IMR-90 (cell line): ENCODE measurements at regions not wholly inside any gene's neighbourhood (a gene's known extent, or its start where the extent isn't known, plus 50 kb on each side); places are given as distances from the start of the nearest gene placed in this dataset.

Source experiments
- ATAC-seq: fragments of 200-7000 bp; cut with Tn5 transposase; 2 replicates; pipeline ENCODE4 v1.9.1; 2020; ENCODE audit warnings: low read depth, mild to moderate bottlenecking, moderate library complexity
- BruUV-seq: library from RNA; stranded (reverse); fragments of 400-500 nt; replicated peaks from 2 replicates; lab custom pipeline; 2021; lab: Mats Ljungman, UMichigan
- CTCF ChIA-PET: fragments of 300-600 bp; formaldehyde crosslinking; extraction: SDS; loops from one replicate; lab custom pipeline; 2021; ENCODE audit warnings: antibody characterized with exemption; lab: Yijun Ruan, JAX
- POLR2A ChIA-PET: fragments of 300-600 bp; sonication (Branson Sonifier 250); formaldehyde crosslinking; loops from one replicate; lab custom pipeline; 2022; ENCODE audit warnings: antibody characterized with exemption; ENCODE audit not compliant: unreplicated experiment; lab: Charles Lee
- DNase-seq: peaks from one replicate; pipeline ENCODE4 v3.0.0; 2013
- H2AFZ ChIP-seq: replicated peaks from 2 replicates; pipeline ENCODE3; 2013; ENCODE audit warnings: low read length, mild to moderate bottlenecking; ENCODE audit not compliant: poor library complexity
- H2AK5ac ChIP-seq: 2 replicates; pipeline ENCODE4 v1.6.1; 2013; ENCODE audit warnings: low read depth, low read length, inconsistent platforms
- H2AK9ac ChIP-seq: replicated peaks from 2 replicates; pipeline ENCODE3; 2013; ENCODE audit warnings: mild to moderate bottlenecking, low read depth, low read length, moderate library complexity; ENCODE audit not compliant: poor library complexity
- H2BK120ac ChIP-seq: 2 replicates; pipeline ENCODE4 v1.6.1; 2013; ENCODE audit warnings: low read depth, low read length, inconsistent platforms
- H2BK15ac ChIP-seq: 3 replicates; pipeline ENCODE4 v1.6.1; 2013; ENCODE audit warnings: low read depth, low read length, inconsistent platforms
- H2BK20ac ChIP-seq: 2 replicates; pipeline ENCODE4 v1.6.1; 2013; ENCODE audit warnings: low read depth, mild to moderate bottlenecking, inconsistent platforms, low read length, moderate library complexity
- H2BK5ac ChIP-seq: 2 replicates; pipeline ENCODE4 v1.6.1; 2013; ENCODE audit warnings: mild to moderate bottlenecking, low read depth, low read length, inconsistent platforms; ENCODE audit not compliant: poor library complexity, severe bottlenecking
- H3K14ac ChIP-seq: replicated peaks from 2 replicates; pipeline ENCODE4 v1.6.1; 2013; ENCODE audit warnings: low read depth, low read length, inconsistent platforms
- H3K18ac ChIP-seq: 2 replicates; pipeline ENCODE4 v1.6.1; 2013; ENCODE audit warnings: low read depth, low read length, control low read depth
- H3K23ac ChIP-seq: 2 replicates; pipeline ENCODE4 v1.6.1; 2013; ENCODE audit warnings: low read depth, low read length, inconsistent platforms
- H3K27ac ChIP-seq: 2 replicates; pipeline ENCODE4 v1.5.1; 2013; ENCODE audit warnings: mild to moderate bottlenecking, control low read depth, low read length; ENCODE audit not compliant: insufficient read depth
- H3K27me3 ChIP-seq: 2 replicates; pipeline ENCODE4 v1.6.1; 2013; ENCODE audit warnings: low read length; ENCODE audit not compliant: control insufficient read depth, insufficient read depth
- H3K36me3 ChIP-seq: 2 replicates; pipeline ENCODE4 v1.6.1; 2013; ENCODE audit warnings: low read length, mixed read lengths; ENCODE audit not compliant: control insufficient read depth, insufficient read depth
- H3K4ac ChIP-seq: 2 replicates; pipeline ENCODE4 v1.6.1; 2013; ENCODE audit warnings: low read depth, low read length, inconsistent platforms
- H3K4me1 ChIP-seq: 2 replicates; pipeline ENCODE4 v1.6.1; 2013; ENCODE audit warnings: low read length, mixed read lengths; ENCODE audit not compliant: control insufficient read depth, insufficient read depth
- H3K4me2 ChIP-seq: 2 replicates; pipeline ENCODE4 v1.6.1; 2013; ENCODE audit warnings: low read depth, mild to moderate bottlenecking, control low read depth, low read length, moderate library complexity
- H3K4me3 ChIP-seq: 2 replicates; pipeline ENCODE4 v1.5.1; 2013; ENCODE audit warnings: low read depth, mild to moderate bottlenecking, control low read depth, low read length, moderate library complexity; ENCODE audit not compliant: insufficient read depth
- H3K56ac ChIP-seq: 2 replicates; pipeline ENCODE4 v1.6.1; 2013; ENCODE audit warnings: low read length, inconsistent platforms; ENCODE audit not compliant: insufficient read depth; ENCODE audit errors: extremely low read depth
- H3K79me1 ChIP-seq, 2 experiments: 2 replicates each; pipeline ENCODE4 v1.6.1; 2013; ENCODE audit warnings: low read length in 2 of 2, inconsistent platforms in 1 of 2, low read depth in 1 of 2
- H3K9ac ChIP-seq: 2 replicates; pipeline ENCODE4 v1.6.1; 2013; ENCODE audit warnings: low read depth, low read length, control low read depth
- H3K9me1 ChIP-seq: 2 replicates; pipeline ENCODE4 v1.6.1; 2013; ENCODE audit warnings: low read length, inconsistent platforms; ENCODE audit not compliant: insufficient read depth
- H3K9me3 ChIP-seq: 2 replicates; pipeline ENCODE4 v1.6.1; 2013; ENCODE audit warnings: low read length; ENCODE audit not compliant: control insufficient read depth, insufficient read depth
- H4K20me1 ChIP-seq: 2 replicates; pipeline ENCODE4 v1.6.1; 2013; ENCODE audit warnings: low read length, inconsistent platforms; ENCODE audit not compliant: insufficient read depth
- H4K5ac ChIP-seq: 2 replicates; pipeline ENCODE4 v1.6.1; 2013; ENCODE audit warnings: mild to moderate bottlenecking, low read depth, low read length, control low read depth
- H4K8ac ChIP-seq, 2 experiments: 2 replicates each; pipeline ENCODE4 v1.6.1; 2013; ENCODE audit warnings: low read depth in 2 of 2, low read length in 2 of 2, control low read depth in 1 of 2, inconsistent platforms in 1 of 2
- H4K91ac ChIP-seq: 2 replicates; pipeline ENCODE4 v1.6.1; 2013; ENCODE audit warnings: low read depth, low read length, inconsistent platforms; ENCODE audit not compliant: insufficient read depth
- BHLHE40 ChIP-seq: fragments of 150-350 bp; IDR thresholded peaks from 2 replicates; pipeline ENCODE4 v1.6.1; 2016; ENCODE audit warnings: mild to moderate bottlenecking, low read depth, low read length
- CEBPB ChIP-seq: IDR thresholded peaks from 2 replicates; pipeline ENCODE4 v1.6.1; 2012; ENCODE audit warnings: low read depth, low read length, improper control_type of control experiment
- CHD1 ChIP-seq: IDR thresholded peaks from 2 replicates; pipeline ENCODE4 v1.6.1; 2012; ENCODE audit warnings: low read depth, low read length, improper control_type of control experiment
- FOS ChIP-seq: fragments of 150-350 bp; IDR thresholded peaks from 2 replicates; pipeline ENCODE4 v1.6.1; 2016; ENCODE audit warnings: low read depth, low read length
- MAFK ChIP-seq: IDR thresholded peaks from 2 replicates; pipeline ENCODE4 v1.6.1; 2012; ENCODE audit warnings: low read depth, low read length, improper control_type of control experiment
- MAZ ChIP-seq: IDR thresholded peaks from 2 replicates; pipeline ENCODE4 v1.6.1; 2012; ENCODE audit warnings: low read depth, mild to moderate bottlenecking, low read length, improper control_type of control experiment, moderate library complexity, borderline replicate concordance
- MXI1 ChIP-seq: IDR thresholded peaks from 2 replicates; pipeline ENCODE4 v1.6.1; 2012; ENCODE audit warnings: low read depth, mild to moderate bottlenecking, low read length, moderate library complexity, borderline replicate concordance
- NFE2L2 ChIP-seq: fragments of 150-350 bp; IDR thresholded peaks from 2 replicates; pipeline ENCODE4 v1.6.1; 2016; ENCODE audit warnings: low read depth, mild to moderate bottlenecking, low read length
- POLR2A ChIP-seq: IDR thresholded peaks from 2 replicates; pipeline ENCODE4 v1.6.1; 2012; ENCODE audit warnings: mild to moderate bottlenecking, low read depth, low read length
- RAD21 ChIP-seq: IDR thresholded peaks from 2 replicates; pipeline ENCODE4 v1.6.1; 2012; ENCODE audit warnings: low read length, improper control_type of control experiment
- RCOR1 ChIP-seq: IDR thresholded peaks from 2 replicates; pipeline ENCODE4 v1.6.1; 2012; ENCODE audit warnings: mild to moderate bottlenecking, low read length, improper control_type of control experiment; ENCODE audit not compliant: insufficient replicate concordance
- RFX5 ChIP-seq: IDR thresholded peaks from 2 replicates; pipeline ENCODE4 v1.8.0; 2012; ENCODE audit warnings: low read depth, mild to moderate bottlenecking, low read length, moderate library complexity
- SMC3 ChIP-seq: fragments of 150-350 bp; IDR thresholded peaks from 2 replicates; pipeline ENCODE4 v1.6.1; 2016; ENCODE audit warnings: low read depth, mild to moderate bottlenecking, antibody characterized with exemption, low read length, moderate library complexity
- WGBS, 2 experiments: methylation state at CpG; one replicate each; pipeline versions ENCODE4 v1.1.5 to v1.1.7; 2013; ENCODE audit warnings: missing lambda C conversion rate in 2 of 2; ENCODE audit not compliant: insufficient read length in 1 of 2; ENCODE audit errors: extremely low coverage in 2 of 2; 5-methylcytosine and 5-hydroxymethylcytosine counted together
- dilution Hi-C: fragments of 300-500 bp; cut with HindIII; formaldehyde crosslinking; loops from one replicate; pipeline ENCODE4 v1.14.3; 2018; ENCODE audit warnings: low sequenced_read_pairs; ENCODE audit not compliant: unreplicated experiment
- in situ Hi-C: fragments of 300-500 bp; cut with MboI; formaldehyde crosslinking; loops from 3 replicates; pipeline ENCODE4 v1.14.3; 2019; ENCODE audit warnings: low sequenced_read_pairs, inconsistent platforms, mixed read lengths
- intact Hi-C: fragments of 100-400 bp; cut with micrococcal nuclease; formaldehyde crosslinking; loops from 2 replicates; pipeline ENCODE4 v1.10.0; 2022
- TF ChIP-seq, protein P1 (sequence below): fragments of 150-350 bp; IDR thresholded peaks from 2 replicates; pipeline ENCODE4 v1.6.1; 2017; ENCODE audit warnings: mild to moderate bottlenecking, antibody characterized with exemption, low read length, low read depth
- TF ChIP-seq, protein P2 (sequence below): fragments of 150-350 bp; IDR thresholded peaks from 2 replicates; pipeline ENCODE4 v1.6.1; 2016; ENCODE audit warnings: low read depth, mild to moderate bottlenecking, low read length, moderate library complexity, borderline replicate concordance
- TF ChIP-seq, protein P3 (sequence below): conservative IDR thresholded peaks from 2 replicates; pipeline ENCODE4 v1.5.1; 2012; ENCODE audit warnings: mild to moderate bottlenecking, low read depth, low read length, improper control_type of control experiment

DNA sequence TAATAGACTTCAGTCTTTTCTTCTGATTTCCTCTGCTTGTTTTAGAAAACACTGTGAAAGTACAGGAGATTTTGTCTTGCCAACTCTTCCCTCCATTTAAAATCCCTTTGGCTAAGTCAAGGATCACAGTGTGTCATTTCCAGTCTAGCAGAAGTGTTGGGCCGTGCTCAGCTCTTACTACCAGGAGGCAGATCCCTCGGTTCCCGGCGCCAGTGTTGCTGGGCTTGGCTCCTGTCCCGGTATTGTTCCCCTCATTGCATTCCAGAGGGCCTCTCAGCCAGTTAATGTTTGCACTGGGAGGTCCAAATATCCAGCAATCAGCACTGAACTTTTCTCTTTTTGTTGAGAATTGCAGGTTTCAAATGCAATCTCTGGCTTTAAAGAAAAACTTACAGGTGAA lies 612.1 kb upstream of the MGMT start:
- TF ChIP-seq, protein P1, sequence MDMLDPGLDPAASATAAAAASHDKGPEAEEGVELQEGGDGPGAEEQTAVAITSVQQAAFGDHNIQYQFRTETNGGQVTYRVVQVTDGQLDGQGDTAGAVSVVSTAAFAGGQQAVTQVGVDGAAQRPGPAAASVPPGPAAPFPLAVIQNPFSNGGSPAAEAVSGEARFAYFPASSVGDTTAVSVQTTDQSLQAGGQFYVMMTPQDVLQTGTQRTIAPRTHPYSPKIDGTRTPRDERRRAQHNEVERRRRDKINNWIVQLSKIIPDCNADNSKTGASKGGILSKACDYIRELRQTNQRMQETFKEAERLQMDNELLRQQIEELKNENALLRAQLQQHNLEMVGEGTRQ, result no peak
- TF ChIP-seq RFX5 (no peak), SMC3 (no peak), RCOR1 (no peak), NFE2L2 (no peak), MAZ (no peak), FOS (no peak), MAFK (no peak), BHLHE40 (no peak), CEBPB (no peak), POLR2A (no peak), CHD1 (no peak), RAD21 (no peak), MXI1 (no peak)
- TF ChIP-seq, protein P2, sequence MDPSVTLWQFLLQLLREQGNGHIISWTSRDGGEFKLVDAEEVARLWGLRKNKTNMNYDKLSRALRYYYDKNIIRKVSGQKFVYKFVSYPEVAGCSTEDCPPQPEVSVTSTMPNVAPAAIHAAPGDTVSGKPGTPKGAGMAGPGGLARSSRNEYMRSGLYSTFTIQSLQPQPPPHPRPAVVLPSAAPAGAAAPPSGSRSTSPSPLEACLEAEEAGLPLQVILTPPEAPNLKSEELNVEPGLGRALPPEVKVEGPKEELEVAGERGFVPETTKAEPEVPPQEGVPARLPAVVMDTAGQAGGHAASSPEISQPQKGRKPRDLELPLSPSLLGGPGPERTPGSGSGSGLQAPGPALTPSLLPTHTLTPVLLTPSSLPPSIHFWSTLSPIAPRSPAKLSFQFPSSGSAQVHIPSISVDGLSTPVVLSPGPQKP, result no peak
- TF ChIP-seq, protein P3, sequence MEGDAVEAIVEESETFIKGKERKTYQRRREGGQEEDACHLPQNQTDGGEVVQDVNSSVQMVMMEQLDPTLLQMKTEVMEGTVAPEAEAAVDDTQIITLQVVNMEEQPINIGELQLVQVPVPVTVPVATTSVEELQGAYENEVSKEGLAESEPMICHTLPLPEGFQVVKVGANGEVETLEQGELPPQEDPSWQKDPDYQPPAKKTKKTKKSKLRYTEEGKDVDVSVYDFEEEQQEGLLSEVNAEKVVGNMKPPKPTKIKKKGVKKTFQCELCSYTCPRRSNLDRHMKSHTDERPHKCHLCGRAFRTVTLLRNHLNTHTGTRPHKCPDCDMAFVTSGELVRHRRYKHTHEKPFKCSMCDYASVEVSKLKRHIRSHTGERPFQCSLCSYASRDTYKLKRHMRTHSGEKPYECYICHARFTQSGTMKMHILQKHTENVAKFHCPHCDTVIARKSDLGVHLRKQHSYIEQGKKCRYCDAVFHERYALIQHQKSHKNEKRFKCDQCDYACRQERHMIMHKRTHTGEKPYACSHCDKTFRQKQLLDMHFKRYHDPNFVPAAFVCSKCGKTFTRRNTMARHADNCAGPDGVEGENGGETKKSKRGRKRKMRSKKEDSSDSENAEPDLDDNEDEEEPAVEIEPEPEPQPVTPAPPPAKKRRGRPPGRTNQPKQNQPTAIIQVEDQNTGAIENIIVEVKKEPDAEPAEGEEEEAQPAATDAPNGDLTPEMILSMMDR, result no peak
- Histone ChIP-seq H3K56ac (no peak overlapping the region), H2BK20ac (no peak overlapping the region), H3K27me3 (no peaks in the 10 kb centered on the region), H4K91ac (no peak overlapping the region), H2AFZ (no peak overlapping the region), H3K14ac (no peak overlapping the region), H2AK9ac (no peak overlapping the region), H3K18ac (no peak overlapping the region), H3K9me1 (no peaks in the 10 kb centered on the region), H2AK5ac (no peak overlapping the region), H3K9me3 (peaks cover 31% of the 10 kb centered on the region), H2BK5ac (no peak overlapping the region), H3K4me2 (no peak overlapping the region), H4K8ac (no peak overlapping the region), H4K20me1 (no peaks in the 10 kb centered on the region), H2BK120ac (no peak overlapping the region), H3K27ac (no peak overlapping the region), H3K36me3 (no peaks in the 10 kb centered on the region), H3K79me1 (no peaks in the 10 kb centered on the region), H2BK15ac (no peak overlapping the region), H3K4me1 (no peaks in the 10 kb centered on the region), H3K4me3 (no peak overlapping the region), H3K23ac (no peak overlapping the region), H3K4ac (no peak overlapping the region), H4K5ac (no peak overlapping the region), H3K9ac (no peak overlapping the region)
- ATAC-seq (no peak), DNase-seq (no peak)
- 0% methylated on average over 5 of the region's 5 CpGs; no CpG with 5 or more reads in 1 of the 2 experiments for WGBS, 2 experiments
- intact Hi-C loops (no loop called here), dilution Hi-C loops (no loop called here), in situ Hi-C loops (no loop called here)
- CTCF ChIA-PET, result no interaction called here
- POLR2A ChIA-PET, result no interaction called here
- no TSS peak for BruUV-seq
